Stimulated activated CD4-positive, alpha-beta T cell treated with anti-CD3 and anti-CD28 coated beads, TNF-alpha, amount 100 ng/mL, for 48 hours (primary cell): ENCODE measurements at regions not wholly inside any gene's neighbourhood (a gene's known extent, or its start where the extent isn't known, plus 50 kb on each side); places are given as distances from the start of the nearest gene placed in this dataset.
"Not testable (repeated sequence)": the region's sequence is repeated elsewhere in the genome, so short reads cannot be mapped to it uniquely, and the experiment has no call there.

Experiments used
- DNase-seq, 3 donors: peaks; one replicate each; pipeline ENCODE4 v3.0.0-alpha.2; 2020; ENCODE audit warnings: low read depth in 3 of 3

DNA sequence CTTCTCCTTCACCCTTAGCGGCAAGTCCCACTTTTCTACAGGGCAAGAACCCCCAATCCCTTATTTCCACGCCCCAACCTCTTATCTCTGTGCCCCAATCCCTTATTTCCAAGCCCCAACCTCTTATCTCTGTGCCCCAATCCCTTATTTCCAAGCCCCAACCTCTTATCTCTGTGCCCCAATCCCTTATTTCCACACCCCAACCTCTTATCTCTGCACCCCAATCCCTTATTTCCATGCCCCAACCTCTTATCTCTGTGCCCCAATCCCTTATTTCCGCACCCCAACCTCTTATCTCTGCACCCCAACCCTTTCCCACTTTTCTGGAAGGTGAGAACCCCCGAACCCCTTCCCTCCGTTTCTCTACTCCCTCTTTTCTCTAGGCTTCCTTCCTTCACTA lies 116.1 kb upstream of the GJE1 start:
- not testable (repeated sequence) for DNase-seq

- not testable (repeated sequence) for DNase-seq
Measured at GRCh38 chr6:142015463-142015862, 117.3 kb upstream of the GJE1 start.

GRCh38 chr6:142015011-142015410 lies 117.7 kb upstream of the GJE1 start:
- no peak for DNase-seq

DNA sequence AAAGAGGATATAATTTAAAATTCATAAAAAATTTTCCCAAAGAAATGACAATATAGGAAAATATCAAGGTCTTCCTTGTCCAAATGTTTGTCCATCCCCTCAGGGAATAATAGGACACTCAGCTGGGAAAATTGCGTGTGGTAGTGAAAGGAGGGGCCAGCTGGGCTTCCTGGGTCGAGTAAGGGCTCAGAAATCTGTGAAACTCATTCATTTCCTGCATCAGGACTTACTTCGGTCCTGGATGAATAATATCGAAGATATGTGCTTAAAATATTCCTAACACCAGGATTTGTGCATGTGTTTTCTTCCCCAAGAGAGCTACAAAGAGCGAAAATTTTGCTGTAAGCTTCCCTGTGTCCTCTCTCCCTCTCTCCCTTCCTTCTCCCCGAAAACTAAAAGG lies 118.2 kb upstream of the GJE1 start:
- DNase-seq, result no peak

- DNase-seq, result no peak
Measured at GRCh38 chr6:142013875-142014495, 118.7 kb upstream of the GJE1 start.

DNA sequence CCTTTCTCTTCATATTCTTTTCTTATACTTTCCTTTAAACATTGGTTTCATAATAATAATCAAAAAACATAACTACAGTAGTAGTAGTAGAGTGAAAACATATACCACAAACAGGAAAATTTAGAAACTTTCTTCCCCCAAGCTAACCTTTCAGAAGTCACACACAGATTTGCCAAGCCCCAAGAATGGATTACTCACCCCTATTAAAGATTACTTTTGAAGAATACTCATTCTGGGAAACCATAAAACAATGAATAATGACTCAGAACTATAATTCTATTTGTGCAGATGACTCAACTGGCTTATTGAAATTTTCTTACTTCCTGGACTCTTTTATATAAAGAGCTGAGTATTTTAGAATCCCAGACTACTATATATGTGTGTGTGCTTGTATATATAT lies 119.4 kb upstream of the GJE1 start:
- DNase-seq, result no peak

GRCh38 chr6:142011775-142012174 lies 121.0 kb upstream of the GJE1 start:
- DNase-seq, result no peak

- no peak for DNase-seq
Measured at GRCh38 chr6:142011156-142011555, 121.6 kb upstream of the GJE1 start.

DNA sequence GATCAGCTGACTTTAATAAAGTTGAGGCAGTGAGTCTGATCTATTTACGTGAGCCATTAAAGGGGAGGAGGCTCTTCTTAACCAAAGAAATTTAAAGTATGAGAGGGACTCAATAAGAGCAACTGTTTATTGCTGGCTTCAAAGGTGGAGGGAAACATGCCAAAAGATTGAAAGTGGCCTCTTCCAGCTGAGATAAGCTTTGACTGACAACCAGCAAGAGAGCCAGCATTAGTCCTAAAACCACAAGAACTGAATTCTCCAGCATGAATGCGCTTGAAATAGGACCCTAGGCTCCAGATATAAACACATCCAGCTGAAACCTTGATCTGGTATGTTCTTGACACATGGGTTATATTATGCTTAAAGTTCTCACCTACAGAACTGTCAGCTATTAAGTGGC lies 123.1 kb upstream of the GJE1 start:
- no peak for DNase-seq

DNA sequence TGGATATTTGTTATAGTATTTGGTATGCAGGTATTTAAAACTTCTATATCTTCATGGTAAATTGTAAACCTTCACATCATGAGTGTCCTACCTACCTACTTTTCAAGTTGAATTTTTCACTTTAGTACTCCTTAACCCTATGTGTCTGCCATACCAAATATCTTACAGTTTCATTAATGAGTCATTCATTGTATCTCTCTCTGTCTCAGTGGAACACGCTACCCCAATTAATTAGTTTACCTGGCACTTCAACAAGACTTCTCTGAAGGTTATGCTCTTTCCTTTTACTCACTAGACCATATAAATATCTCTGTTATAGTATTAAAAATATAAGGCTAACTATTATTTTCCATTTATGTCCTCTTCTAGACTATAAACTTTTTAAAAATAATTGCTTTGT lies 123.9 kb upstream of the GJE1 start:
- no peak for DNase-seq

GRCh38 chr6:142008016-142008735 lies 124.5 kb upstream of the GJE1 start:
- no peak for DNase-seq

DNA sequence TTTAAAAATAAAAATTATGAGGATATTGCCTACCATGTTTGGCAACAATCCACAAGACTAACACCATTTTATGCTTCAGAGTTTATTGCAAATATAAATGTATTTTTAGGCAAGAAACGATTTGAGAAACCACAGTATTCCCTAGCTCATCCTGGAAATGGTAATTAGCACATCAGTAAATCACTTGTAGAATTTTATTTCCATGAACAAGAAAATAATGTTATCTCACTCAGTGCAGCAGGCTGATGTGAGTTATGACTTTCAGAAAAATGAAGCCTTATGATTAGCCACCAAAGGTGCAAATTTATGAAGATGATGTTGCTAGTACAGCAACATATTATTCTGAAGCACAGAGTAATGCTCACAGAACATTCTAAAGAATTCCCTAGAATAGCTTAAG lies 127.7 kb upstream of the GJE1 start:
- no peak for DNase-seq

- no peak for DNase-seq
Measured at GRCh38 chr6:142002825-142003405, 129.8 kb upstream of the GJE1 start.

- DNase-seq, result no peak
Measured at GRCh38 chr6:141996823-141997222, 135.9 kb upstream of the GJE1 start.

GRCh38 chr6:141992109-141992508 lies 140.6 kb upstream of the GJE1 start:
- DNase-seq, result no peak

GRCh38 chr6:141990840-141991239 lies 141.9 kb upstream of the GJE1 start:
- DNase-seq, result no peak

DNA sequence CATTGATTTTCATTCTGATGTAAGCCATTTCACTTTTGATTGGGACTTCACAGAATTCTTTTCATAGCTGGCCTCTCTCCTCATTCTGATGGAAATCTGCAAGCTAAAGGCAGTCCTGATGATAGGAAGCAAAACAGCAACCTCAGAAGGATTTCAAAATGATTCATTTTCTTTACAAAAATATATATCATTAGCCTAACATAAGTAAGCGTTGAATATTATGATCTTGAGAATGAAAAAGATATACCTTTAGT lies 143.1 kb upstream of the GJE1 start:
- DNase-seq, result no peak

DNA sequence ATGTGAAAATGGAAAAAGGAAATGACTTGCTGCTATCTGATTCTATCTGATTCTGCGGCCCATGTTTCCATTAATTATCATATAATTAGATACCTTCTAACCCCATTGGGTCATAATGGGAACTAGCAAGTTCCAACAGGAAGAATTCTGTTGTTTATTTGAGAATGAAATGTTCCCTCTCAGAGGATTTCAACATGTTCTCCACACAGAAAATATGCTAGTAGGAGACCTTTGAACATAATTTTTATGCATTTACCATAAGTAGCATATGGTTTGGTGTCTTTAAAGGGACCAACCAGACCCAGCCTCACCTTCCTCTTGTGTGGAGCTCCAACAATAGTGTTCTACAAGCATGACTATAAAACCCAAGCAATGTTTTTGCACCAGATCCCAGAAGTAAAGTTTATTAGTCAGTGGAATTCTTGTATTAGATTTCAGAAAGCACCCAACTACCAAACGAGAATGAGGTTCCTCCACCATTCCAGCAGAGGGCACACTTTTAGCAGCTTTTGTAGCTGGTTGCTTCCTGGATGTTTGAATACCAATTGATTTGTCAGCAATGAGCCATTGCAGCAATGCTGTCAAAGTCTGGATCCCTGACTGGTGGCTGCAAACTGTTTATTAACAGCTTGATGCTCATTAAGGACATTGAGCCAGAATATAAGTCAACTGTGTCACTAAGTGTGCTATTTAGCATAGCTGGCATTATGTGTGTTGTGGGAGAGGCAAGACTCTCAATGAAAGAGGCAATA lies 143.6 kb upstream of the GJE1 start:
- DNase-seq, result peak in 1 of 3 donors; percentile 8

GRCh38 chr6:141988327-141988726 lies 144.4 kb upstream of the GJE1 start:
- no peak for DNase-seq

DNA sequence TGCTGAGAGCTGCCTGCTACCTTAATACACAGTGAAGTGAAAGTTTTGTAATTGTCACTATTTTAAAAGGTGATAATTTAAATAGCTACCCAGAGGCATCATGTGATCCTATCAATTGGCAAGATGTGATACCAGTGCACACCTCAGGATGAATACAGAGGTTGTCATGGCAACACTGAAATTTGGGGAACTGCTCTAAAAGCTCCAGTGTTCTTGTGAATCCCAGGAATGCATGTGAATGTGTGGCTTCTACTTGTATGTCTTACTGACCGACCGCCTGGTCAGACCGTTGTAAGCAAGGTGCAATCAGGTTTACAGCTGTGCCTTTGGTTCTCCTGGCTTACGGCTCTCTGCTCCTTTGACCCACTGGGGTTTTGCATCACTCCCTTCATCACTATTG lies 146.3 kb upstream of the GJE1 start:
- DNase-seq, result no peak

GRCh38 chr6:141981190-141981589 lies 151.5 kb upstream of the GJE1 start:
- DNase-seq, result no peak

- no peak for DNase-seq
Measured at GRCh38 chr6:141977782-141978181, 154.9 kb upstream of the GJE1 start.

DNA sequence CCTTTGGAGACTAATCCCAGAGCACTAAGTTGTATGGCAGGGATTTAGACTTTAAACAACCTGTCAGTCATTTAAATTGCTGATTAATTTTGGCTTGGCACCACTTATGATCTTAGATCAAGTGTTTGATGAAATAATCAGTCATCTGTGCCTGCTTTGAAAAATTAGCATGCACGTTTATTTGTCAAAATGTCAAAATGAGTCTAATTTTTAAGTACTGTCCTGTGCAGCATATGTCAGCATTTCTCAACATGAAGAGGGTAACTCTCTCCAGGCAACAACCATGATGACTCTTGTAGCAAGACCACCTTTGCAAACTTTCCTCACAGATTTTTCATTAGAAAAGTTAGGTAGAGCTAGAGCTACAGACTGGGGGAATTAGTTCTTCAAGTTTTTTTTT lies 155.7 kb upstream of the GJE1 start:
- DNase-seq, result no peak
